K562 (cell line): ENCODE measurements at regions not wholly inside any gene's neighbourhood (a gene's known extent, or its start where the extent isn't known, plus 50 kb on each side); places are given as distances from the start of the nearest gene placed in this dataset.

Experiments used
- ATAC-seq: fragments of 200-7000 bp; cut with Tn5 transposase; 3 replicates; pipeline ENCODE4 v1.9.1; 2020; ENCODE audit warnings: moderate library complexity
- BruUV-seq: library from RNA; stranded (reverse); fragments of 400-500 nt; replicated peaks from 2 replicates; lab custom pipeline; 2021; lab: Mats Ljungman, UMichigan
- CTCF ChIA-PET: fragments of 300-600 bp; formaldehyde crosslinking; extraction: SDS; loops from one replicate; lab custom pipeline; 2021; ENCODE audit warnings: low intra/inter-chr PET ratio; lab: Yijun Ruan, JAX
- POLR2A ChIA-PET: fragments of 300-600, 350-650 bp; sonication (Branson Sonifier 250); formaldehyde crosslinking; extraction: SDS; loops from one replicate; lab custom pipeline; 2021; ENCODE audit warnings: antibody characterized with exemption, inconsistent platforms; lab: Yijun Ruan, JAX
- DNase-seq, 4 experiments: peaks; one replicate each; pipeline versions ENCODE4 v3.0.0 to v3.0.0-alpha.2; 2011 to 2018; ENCODE audit warnings: low spot score in 3 of 4, mixed read lengths in 3 of 4; ENCODE audit errors: extremely low read depth in 1 of 4
- FAIRE-seq: peaks from 2 replicates; lab custom pipeline; 2011; peaks lifted over from hg19 to GRCh38; lab: Jason Lieb, UNC
- H2AFZ ChIP-seq: 2 replicates; pipeline ENCODE4 v1.6.0; 2011; ENCODE audit warnings: low read depth, low read length, control low read depth, inconsistent platforms
- H3K27ac ChIP-seq: fragments of 200-600 bp; 3 replicates; pipeline ENCODE4 v1.8.0; 2011; ENCODE audit warnings: low read depth, mild to moderate bottlenecking, control low read depth, inconsistent platforms, low read length, moderate library complexity, mixed read lengths; ENCODE audit errors: extremely low read depth
- H3K27me3 ChIP-seq, 2 experiments: fragments of 300-600 bp in 1 of 2; 2 replicates in 1 of 2; 3 replicates in 1 of 2; pipeline versions ENCODE4 v1.6.0 to v1.8.0; 2011; ENCODE audit warnings: inconsistent platforms in 2 of 2, low read length in 2 of 2, mild to moderate bottlenecking in 1 of 2, mixed read lengths in 1 of 2, moderate library complexity in 1 of 2; ENCODE audit not compliant: control insufficient read depth in 2 of 2, insufficient read depth in 2 of 2
- H3K36me3 ChIP-seq: fragments of 300-600 bp; 3 replicates; pipeline ENCODE4 v1.8.0; 2011; ENCODE audit warnings: mild to moderate bottlenecking, low read length, inconsistent platforms; ENCODE audit not compliant: control insufficient read depth, insufficient read depth
- H3K4me1 ChIP-seq, 2 experiments: fragments of 200-600 bp in 1 of 2; replicated peaks in 1 of 2; 2 replicates in 1 of 2; 3 replicates in 1 of 2; pipeline versions ENCODE4 v1.5.1 to v1.8.0; 2011; ENCODE audit warnings: inconsistent platforms in 2 of 2, low read length in 2 of 2, mild to moderate bottlenecking in 1 of 2, mixed read lengths in 1 of 2, moderate library complexity in 1 of 2; ENCODE audit not compliant: control insufficient read depth in 2 of 2, insufficient read depth in 2 of 2
- H3K4me2 ChIP-seq: 2 replicates; pipeline ENCODE4 v1.6.1; 2011; ENCODE audit warnings: low read length, control low read depth, inconsistent platforms, mixed read lengths; ENCODE audit not compliant: insufficient read depth
- H3K4me3 ChIP-seq: fragments of 200-600 bp; sonication (generic), shearing (Covaris generic); 2 replicates; pipeline ENCODE4 v1.5.1; 2016; ENCODE audit warnings: control low read depth, inconsistent platforms
- H3K79me2 ChIP-seq: fragments of 200-600 bp; 3 replicates; pipeline ENCODE4 v1.8.0; 2011; ENCODE audit warnings: low read length, inconsistent platforms; ENCODE audit not compliant: control insufficient read depth, insufficient read depth
- H3K9ac ChIP-seq, 2 experiments: 2 replicates each; pipeline versions ENCODE4 v1.6.0 to v1.6.1; 2011; ENCODE audit warnings: low read depth in 2 of 2, low read length in 2 of 2, control low read depth in 1 of 2, inconsistent platforms in 1 of 2, mild to moderate bottlenecking in 1 of 2, mixed read lengths in 1 of 2; ENCODE audit not compliant: insufficient read depth in 1 of 2
- H3K9me1 ChIP-seq: one replicate; pipeline ENCODE4 v1.6.0; 2011; ENCODE audit warnings: inconsistent platforms, mild to moderate bottlenecking, low read length, moderate library complexity; ENCODE audit not compliant: control insufficient read depth, insufficient read depth
- H3K9me3 ChIP-seq: replicated peaks from 2 replicates; pipeline ENCODE4 v1.5.1; 2011; ENCODE audit warnings: low read depth, low read length, inconsistent platforms; ENCODE audit not compliant: control insufficient read depth, insufficient read depth
- H4K20me1 ChIP-seq: replicated peaks from 2 replicates; pipeline ENCODE4 v1.6.1; 2011; ENCODE audit warnings: low read length, inconsistent platforms, mixed read lengths; ENCODE audit not compliant: control insufficient read depth, insufficient read depth
- BACH1 ChIP-seq: fragments of 200-800 bp; sonication (Bioruptor generic); IDR thresholded peaks from 2 replicates; pipeline ENCODE4 v1.6.1; 2016; ENCODE audit warnings: missing genetic modification characterization, missing compliant biosample characterization
- CBX8 ChIP-seq: fragments of 200-600 bp; sonication (generic); IDR thresholded peaks from 2 replicates; pipeline ENCODE4 v1.6.1; 2012; ENCODE audit warnings: borderline replicate concordance, mixed run types, low read depth, mild to moderate bottlenecking, moderate library complexity, mixed read lengths, low read length, control low read depth, inconsistent platforms; ENCODE audit not compliant: poor library complexity, severe bottlenecking; ENCODE audit errors: extremely low read depth
- FIP1L1 ChIP-seq: fragments of 200-400 bp; formaldehyde crosslinking; IDR thresholded peaks from 2 replicates; pipeline ENCODE4 v1.6.1; 2018; ENCODE audit warnings: mild to moderate bottlenecking, low read depth, low read length; ENCODE audit not compliant: poor library complexity, severe bottlenecking
- FOSL1 ChIP-seq: fragments of 200-800 bp; sonication (Bioruptor generic); conservative IDR thresholded peaks from 2 replicates; pipeline ENCODE4 v1.6.1; 2016; ENCODE audit warnings: missing genetic modification characterization, missing compliant biosample characterization
- GATAD2A ChIP-seq: fragments of 450-650 bp; IDR thresholded peaks from 2 replicates; pipeline ENCODE4 v1.6.1; 2017
- KDM4B ChIP-seq, 2 experiments: fragments of 450-650 bp in 1 of 2; sonication (generic) in 1 of 2; IDR thresholded peaks; 2 replicates each; pipeline ENCODE4 v1.6.1; 2016 to 2017; ENCODE audit warnings: borderline replicate concordance in 2 of 2, antibody characterized with exemption in 1 of 2, low read depth in 1 of 2, mild to moderate bottlenecking in 1 of 2
- KLF10 ChIP-seq: fragments of 250-450 bp; sonication (Bioruptor Pico); IDR thresholded peaks from 2 replicates; pipeline ENCODE4 v1.6.1; 2021; ENCODE audit warnings: matching md5 sums
- NFIC ChIP-seq: fragments of 450-650 bp; IDR thresholded peaks from 2 replicates; pipeline ENCODE4 v1.6.1; 2017; ENCODE audit warnings: mild to moderate bottlenecking, inconsistent platforms
- NFXL1 ChIP-seq: fragments of 450-650 bp; formaldehyde crosslinking; IDR thresholded peaks from 2 replicates; pipeline ENCODE4 v1.4.0; 2021; ENCODE audit warnings: mild to moderate bottlenecking
- NR4A1 ChIP-seq, 2 experiments: fragments of 250-450 bp in 1 of 2; fragments of 450-650 bp in 1 of 2; sonication (Bioruptor Pico) in 1 of 2; IDR thresholded peaks; 2 replicates each; pipeline versions ENCODE4 v1.4.0 to v1.6.1; 2016 to 2020; ENCODE audit warnings: mild to moderate bottlenecking in 2 of 2, missing compliant biosample characterization in 1 of 2, missing genetic modification characterization in 1 of 2, moderate library complexity in 1 of 2
- SRSF3 ChIP-seq: fragments of 200-400 bp; formaldehyde crosslinking; IDR thresholded peaks from 2 replicates; pipeline ENCODE4 v1.6.1; 2016; ENCODE audit warnings: mild to moderate bottlenecking, low read length, moderate library complexity; ENCODE audit not compliant: insufficient read depth
- ZNF133 ChIP-seq: fragments of 250-450 bp; sonication (Bioruptor Pico); IDR thresholded peaks from 2 replicates; pipeline ENCODE4 v1.4.0; 2020; ENCODE audit warnings: mild to moderate bottlenecking
- ZNF224 ChIP-seq: sonication (generic); formaldehyde crosslinking; IDR thresholded peaks from 2 replicates; pipeline ENCODE4 v1.8.0; 2022; ENCODE audit warnings: mild to moderate bottlenecking, missing genetic modification reagents
- in situ Hi-C: fragments of 300-500 bp; cut with MboI; formaldehyde crosslinking; loops from 4 replicates; pipeline ENCODE4 v1.15.0; 2018; ENCODE audit warnings: inconsistent platforms, mixed read lengths
- intact Hi-C: fragments of 100-400 bp; cut with micrococcal nuclease; formaldehyde crosslinking; loops from 2 replicates; pipeline ENCODE4 v1.14.2; 2022
- TF ChIP-seq, protein P1 (sequence below): fragments of 250-450 bp; sonication (Bioruptor Pico); IDR thresholded peaks from 2 replicates; pipeline ENCODE4 v1.8.0; 2021; ENCODE audit warnings: moderate library complexity, mild to moderate bottlenecking, inconsistent platforms

DNA sequence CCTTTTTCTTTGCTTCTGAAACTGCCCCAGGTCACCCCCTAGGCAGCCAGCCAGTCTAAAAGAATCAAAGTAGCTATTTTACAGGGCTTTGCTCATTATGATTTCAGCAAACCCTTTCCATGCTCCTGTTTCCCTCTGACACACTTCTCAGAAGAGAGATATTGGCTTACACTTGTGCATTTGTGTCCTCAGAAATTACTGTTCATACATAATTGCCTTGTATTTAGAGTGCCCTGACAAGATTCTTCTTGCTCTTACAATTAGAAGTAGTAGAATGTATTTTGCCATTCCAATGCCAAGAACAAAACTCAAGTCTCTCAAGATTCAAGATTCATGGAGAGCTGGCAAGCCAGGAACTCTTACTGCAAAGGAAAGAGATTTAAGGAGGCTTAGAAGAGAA lies 531.0 kb upstream of the ZFP42 start:
- Histone ChIP-seq H4K20me1 (no peaks in the 10 kb centered on the region; the same call in 1 of the 2 replicates), H3K27ac (no peak overlapping the region), H3K4me1 (no peaks in the 10 kb centered on the region), H3K9me3 (no peaks in the 10 kb centered on the region), H3K4me2 (no peak overlapping the region), H3K79me2 (no peaks in the 10 kb centered on the region), H3K9me1 (no peaks in the 10 kb centered on the region), H3K9ac (no peak overlapping the region), H3K27me3 (no peaks in the 10 kb centered on the region), H2AFZ (no peak overlapping the region), H3K4me3 (no peak overlapping the region), H3K36me3 (no peaks in the 10 kb centered on the region)
- in situ Hi-C loops (no loop called here), intact Hi-C loops (no loop called here)
- ChIA-PET POLR2A (no interaction called here), CTCF (no interaction called here)
- DNase-seq: no peak
- no TSS peak for BruUV-seq
- TF ChIP-seq ZNF224 (no peak), NFIC (no peak), SRSF3 (no peak), FOSL1 (no peak), GATAD2A (no peak), KDM4B (IDR thresholded peaks at IDR 0.05; ENCODE audit: borderline replicate concordance in 2 of 2, low read depth in 1 of 2) (no peak), ZNF133 (CRISPR knock-in tag) (no peak), FIP1L1 (no peak), NFXL1 (CRISPR knock-in tag) (no peak), NR4A1 (CRISPR knock-in tag; IDR thresholded peaks at IDR 0.05) (no peak), NR4A1 (tag; IDR thresholded peaks at IDR 0.05) (no peak), BACH1 (tag) (no peak), KLF10 (no peak), CBX8 (no peak)
- TF ChIP-seq, protein P1, sequence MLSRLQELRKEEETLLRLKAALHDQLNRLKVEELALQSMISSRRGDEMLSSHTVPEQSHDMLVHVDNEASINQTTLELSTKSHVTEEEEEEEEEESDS (CRISPR knock-in tag): no peak
- no peak for FAIRE-seq
- no peak for ATAC-seq
